GM20431 (cell line): ENCODE measurements at regions not wholly inside any gene's neighbourhood (a gene's known extent, or its start where the extent isn't known, plus 50 kb on each side); places are given as distances from the start of the nearest gene placed in this dataset.
"Not testable (repeated sequence)": the region's sequence is repeated elsewhere in the genome, so short reads cannot be mapped to it uniquely, and the experiment has no call there.

ENCODE experiments used
- in situ Hi-C: fragments of 300-500 bp; cut with MseI, MboI; formaldehyde crosslinking; loops from one replicate; pipeline ENCODE4 v1.15.0; 2020; ENCODE audit warnings: low sequenced_read_pairs; ENCODE audit not compliant: unreplicated experiment

DNA sequence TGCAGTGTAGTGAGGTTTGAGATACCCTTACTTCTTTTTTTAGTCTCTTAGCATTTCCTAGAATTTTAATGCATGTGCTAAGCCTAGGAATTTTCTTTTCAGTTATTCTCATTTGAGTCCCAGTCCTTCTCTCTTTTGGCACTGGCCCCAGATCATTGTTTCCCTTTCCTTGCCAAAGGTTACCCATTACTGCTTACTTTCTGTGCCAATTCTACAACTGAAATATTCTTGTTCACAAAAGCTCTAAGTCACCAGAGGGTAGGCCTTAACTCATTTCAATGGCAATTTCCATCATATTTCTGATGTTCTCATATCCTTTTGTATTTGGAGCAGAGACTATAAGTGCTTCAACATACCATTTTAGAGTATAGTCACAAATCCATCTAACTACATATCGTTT is 199.6 kb upstream of the CBLB start:
- in situ Hi-C loops, result no loop called here

DNA sequence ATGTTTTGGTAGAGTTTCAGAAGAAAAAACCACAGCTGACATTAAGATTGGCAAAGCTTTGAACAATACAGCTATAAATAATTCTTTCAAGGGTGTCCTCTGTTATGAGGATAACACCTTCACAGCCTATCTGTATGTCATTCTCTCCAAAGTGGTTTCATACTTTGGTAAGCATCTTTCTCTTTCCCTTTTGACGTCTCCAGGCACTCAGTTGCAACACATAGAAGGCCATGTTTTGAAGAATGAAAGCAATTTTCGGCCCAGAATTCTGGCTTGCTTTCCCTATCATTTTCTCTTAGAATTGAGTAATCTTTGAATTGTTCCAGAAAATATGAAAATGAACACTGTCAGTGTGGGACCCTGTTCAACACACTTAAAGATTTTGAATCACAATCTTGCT is 200.0 kb upstream of the CBLB start:
- in situ Hi-C loops, result no loop called here

DNA sequence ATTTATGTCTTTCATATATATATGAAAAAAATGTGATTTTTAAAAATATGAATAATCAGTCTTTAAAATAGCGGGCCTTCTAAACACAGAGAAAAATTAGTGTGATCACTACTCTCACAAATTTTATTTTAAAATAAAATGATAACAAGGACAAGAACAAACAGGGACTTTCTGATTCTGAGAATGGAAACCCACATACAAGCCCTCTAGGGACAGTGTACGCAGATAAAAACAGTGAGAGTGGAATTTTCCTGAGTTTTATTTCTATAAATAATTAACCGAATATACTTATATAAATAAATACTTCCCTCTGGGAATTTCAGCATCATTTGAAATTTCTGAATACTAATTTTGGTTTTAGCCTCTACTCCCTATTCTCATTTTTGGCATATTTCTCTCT is 201.4 kb upstream of the CBLB start:
- in situ Hi-C loops, result no loop called here

DNA sequence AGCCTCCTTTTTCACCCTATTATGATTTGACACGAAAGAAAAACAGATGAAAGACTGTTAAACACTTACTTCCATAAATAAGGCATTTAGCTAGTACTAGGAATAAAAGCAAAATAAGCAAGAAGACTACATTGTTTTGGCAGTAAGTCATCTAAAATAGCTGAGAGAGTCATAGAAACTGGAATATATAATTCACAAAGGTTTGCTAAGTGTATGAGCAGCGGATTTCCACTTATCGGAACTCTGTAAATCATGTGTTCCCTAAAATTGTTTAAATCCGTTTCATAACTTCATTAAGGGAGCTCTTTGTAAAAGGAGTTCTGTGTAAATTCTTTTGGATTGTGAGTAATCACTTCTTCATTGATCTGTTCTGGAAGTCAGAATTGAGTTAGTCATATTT is 202.5 kb upstream of the CBLB start:
- in situ Hi-C loops, result no loop called here

DNA sequence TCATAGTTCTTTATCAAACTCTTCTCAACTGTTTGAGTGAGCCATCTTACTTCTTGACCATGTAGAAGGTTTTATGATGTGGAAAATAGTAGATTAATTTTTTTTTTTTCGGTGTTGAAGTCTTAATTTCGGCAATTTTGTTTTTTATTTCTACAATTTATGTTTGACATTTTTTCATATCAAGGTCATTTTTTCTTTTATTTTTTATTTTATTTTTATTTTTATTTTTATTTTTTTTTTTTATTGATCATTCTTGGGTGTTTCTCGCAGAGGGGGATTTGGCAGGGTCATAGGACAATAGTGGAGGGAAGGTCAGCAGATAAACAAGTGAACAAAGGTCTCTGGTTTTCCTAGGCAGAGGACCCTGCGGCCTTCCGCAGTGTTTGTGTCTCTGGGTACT is 203.8 kb upstream of the CBLB start:
- in situ Hi-C loops, result not testable (repeated sequence)

DNA sequence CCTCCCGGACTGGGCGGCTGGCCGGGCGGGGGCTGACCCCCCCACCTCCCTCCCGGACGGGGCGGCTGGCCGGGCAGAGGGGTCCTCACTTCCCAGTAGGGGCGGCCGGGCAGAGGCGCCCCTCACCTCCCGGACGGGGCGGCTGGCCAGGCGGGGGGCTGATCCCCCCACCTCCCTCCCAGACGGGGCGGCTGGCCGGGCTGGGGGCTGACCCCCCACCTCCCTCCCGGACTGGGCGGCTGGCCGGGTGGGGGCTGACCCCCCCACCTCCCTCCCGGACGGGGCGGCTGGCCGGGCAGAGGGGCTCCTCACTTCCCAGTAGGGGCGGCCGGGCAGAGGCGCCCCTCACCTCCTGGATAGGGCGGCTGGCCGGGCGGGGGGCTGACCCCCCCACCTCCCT is 205.0 kb upstream of the CBLB start:
- in situ Hi-C loops, result not testable (repeated sequence)

DNA sequence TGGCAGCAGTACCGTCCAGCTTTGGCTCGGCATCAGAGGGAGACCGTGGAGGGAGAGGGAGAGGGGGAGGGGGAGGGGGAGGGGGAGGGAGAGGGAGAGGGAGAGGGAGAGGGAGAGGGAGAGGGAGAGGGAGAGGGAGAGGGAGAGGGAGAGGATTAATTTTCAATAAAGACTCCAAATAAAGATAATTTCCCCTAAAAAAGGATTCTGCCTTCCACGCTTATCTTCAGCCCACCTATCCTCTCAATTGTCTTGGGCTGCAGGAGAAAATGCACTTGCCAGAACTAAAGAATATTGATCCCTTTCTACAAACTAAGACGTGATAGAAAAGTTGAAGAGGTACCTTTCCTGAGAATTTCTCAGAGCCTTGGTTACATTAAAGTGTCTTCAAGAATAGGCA is 206.9 kb upstream of the CBLB start:
- in situ Hi-C loops, result not testable (repeated sequence)

DNA sequence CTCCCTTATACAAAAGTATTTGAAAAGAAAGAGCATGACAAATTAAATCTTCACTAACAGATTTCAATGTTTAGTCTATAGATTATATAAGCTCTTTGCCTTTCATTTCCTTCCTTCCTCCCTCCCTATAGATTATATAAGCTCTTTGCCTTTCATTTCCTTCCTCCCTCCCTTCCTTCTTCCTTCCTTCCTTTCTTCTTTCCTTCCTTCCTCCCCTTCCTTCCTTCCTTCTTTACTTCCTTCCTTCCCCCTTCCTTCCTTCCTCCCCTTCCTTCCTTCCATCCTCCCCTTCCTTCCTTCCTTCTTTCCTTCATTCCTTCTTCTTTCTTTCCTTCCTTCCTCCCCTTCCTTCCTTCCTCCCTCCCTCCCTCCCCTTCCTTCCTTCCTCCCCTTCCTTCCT is 209.8 kb upstream of the CBLB start:
- in situ Hi-C loops, result no loop called here

DNA sequence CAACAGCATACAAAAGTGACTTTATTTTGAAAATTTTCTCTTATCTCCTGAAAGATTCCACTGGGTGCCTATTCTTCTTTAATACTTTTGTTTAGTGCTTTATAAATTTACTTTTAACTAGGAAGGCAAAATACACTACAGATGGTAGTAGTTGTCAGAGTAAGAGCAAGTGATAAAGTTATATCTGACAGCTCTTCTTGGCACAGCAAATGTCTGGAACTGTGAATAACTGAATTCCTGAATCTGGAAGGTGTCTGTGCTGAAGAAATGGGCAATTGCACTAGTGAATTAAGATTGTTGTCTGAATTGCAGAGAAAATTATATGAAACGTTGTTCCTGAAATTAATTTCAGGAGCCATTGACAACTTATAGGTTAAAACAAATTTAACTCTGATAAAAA is 213.8 kb upstream of the CBLB start:
- in situ Hi-C loops, result no loop called here

DNA sequence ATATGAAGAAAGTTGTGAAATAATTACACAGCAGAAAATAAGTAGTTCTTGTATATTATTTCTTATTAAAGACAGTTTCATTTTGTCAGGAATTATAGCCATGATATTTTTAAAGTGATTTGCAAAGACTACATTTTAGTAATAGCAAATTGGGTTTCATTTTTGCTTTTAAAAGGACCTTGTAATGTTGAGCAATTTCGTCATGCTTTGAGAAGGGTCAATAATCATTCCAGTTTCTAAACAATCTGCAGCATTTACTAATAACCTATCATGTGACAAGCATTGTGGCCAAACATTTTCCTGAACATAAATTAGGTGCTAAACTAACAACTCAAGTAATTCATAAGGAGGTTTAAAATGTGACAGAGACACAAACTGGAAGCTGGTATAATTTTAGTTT is 214.4 kb upstream of the CBLB start:
- in situ Hi-C loops, result no loop called here

DNA sequence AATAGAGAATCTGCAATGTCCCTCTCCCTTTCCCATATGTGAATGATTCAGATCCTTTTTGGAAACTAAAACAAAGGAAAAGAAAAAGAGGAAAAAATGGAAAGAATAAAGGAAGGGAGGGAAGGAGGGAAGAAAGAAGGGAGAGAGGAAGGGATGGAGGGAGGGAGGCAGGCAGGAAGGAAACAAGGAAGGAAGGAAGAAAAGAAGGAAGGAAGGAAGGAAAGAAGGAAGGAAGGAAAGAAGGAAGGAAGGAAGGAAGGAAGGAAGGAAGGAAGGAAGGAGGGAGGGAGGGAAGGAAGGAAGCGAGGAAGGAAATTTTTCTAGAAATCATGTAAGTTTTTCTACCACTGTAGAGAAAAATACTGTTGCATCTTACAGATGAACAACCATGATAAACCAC is 215.0 kb upstream of the CBLB start:
- in situ Hi-C loops, result no loop called here

DNA sequence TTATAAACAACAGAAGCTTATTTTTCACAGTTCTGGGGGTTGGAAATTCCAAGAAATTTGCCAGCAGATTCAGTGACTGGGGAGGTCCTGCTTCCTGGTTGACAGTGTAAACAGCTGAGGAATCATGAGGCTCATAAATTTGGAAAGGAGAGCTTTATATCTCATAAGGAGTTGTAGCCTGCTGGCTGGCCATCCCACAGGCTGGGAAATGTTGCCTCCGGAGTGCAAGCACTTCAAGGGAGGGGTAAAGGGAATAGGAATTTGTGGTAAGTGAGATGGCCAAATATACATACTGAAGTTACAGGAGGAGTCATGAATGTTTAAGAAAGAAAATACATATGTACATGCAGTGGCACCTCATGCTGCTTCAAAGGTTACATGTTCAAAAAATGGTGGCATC is 217.2 kb upstream of the CBLB start:
- in situ Hi-C loops, result no loop called here

DNA sequence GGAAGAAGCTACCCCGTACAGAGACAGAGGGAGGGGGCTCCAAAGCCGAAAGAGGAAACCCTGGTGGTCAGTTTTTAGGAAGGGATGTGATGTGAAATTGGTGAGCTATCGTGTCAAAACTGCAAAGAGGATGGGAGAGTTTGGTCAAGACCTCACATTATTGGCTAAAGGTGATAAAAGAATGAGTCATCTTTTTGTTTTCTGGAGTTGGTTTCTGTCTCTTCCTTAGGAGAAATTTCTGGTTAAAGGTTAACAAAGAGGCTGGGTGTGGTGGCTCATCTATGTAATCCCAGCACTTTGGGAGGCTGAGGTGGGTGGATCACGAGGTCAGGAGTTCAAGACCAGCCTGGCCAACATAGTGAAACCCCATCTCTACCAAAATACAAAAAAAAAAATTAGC is 217.8 kb upstream of the CBLB start:
- in situ Hi-C loops, result no loop called here

DNA sequence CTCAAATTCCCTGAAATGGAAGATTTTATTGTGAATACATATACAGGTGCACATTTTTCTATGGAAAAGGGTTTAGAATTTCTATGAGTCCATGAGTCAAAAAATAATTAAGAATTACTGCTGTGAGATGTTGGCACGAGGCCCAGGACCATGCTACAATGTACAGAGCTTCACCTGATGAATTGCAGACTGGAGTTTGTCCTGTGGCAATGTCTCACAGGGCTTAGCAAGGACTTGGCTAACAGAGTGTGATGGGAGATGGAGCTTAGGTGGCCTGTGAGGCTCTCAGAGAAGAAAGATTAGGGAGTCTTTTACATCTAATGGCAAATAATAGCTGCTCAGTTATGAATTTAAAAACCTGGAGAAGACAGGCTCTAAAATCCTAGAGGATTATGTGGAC is 219.5 kb upstream of the CBLB start:
- in situ Hi-C loops, result no loop called here

DNA sequence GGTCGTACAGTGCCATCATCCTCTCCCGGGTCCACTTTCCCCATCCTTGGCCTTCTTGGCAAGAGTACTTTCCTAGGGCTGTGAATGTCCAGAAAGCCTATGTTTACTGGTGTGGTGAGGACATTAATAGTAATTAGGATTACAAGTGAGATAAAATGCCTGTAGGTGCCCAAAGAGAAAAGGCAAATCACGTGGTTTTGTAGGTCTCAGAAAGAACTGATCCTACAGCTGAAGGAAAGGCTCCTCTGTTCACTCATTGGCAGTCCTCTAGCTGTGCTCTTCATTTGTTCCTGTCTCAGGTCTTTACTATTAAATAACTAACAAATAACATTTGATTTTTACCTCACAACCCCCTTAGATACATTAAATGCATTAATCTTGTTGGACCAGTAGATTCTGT is 220.1 kb upstream of the CBLB start:
- in situ Hi-C loops, result no loop called here

DNA sequence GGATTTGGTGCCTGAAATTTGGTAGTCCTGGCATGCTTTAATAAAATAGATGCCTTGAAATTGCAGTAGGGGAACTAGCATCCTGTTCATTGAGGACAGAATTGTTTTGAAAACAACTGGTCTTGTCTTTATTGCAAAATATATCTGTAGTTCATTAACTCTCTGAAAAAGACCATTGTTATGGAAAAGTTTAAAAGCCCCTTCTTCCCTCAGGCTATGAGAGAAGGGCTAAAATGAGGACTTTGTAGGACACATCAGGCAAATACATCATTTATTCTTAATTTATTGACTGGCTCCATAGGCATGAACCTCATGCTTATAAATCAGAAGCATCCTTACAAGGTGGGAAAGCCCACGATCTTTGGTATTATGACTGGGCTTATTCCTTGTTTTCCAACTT is 221.0 kb upstream of the CBLB start:
- in situ Hi-C loops, result no loop called here

DNA sequence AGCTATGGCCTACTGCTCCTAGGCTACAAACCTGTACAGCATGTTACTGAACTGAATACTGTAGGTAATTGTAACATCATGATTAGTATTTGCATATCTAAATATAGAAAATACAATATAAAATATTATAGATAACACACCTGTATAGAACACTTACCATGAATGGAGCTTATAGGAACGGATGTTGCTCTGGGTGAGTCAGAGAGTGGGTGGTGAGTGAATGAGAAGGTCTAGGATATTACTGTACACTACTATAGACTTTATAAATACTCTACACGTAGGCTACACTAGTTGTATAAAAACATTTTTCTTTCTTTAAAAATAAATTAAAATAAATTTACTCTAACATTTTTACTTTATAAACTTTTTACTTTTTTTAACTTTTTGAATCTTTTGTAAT is 224.0 kb upstream of the CBLB start:
- in situ Hi-C loops, result no loop called here

DNA sequence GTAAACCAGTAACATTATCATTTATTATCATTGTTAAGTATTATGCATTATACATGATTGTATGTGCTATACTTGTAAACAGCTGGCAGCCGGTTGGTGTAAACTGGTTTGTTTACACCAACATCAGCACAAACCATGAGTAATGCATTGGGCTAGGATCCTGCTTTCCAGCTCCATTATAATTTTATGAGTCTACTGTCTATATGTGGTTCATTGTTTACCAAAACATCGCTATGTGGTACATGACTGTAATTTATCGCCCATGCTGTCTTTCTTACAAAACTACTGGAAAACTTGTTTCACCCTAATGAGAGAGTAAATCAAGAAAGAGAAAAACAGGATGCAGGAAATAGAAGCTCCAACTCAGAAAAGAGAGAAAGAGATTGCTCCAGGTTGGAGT is 224.8 kb upstream of the CBLB start:
- in situ Hi-C loops, result no loop called here

DNA sequence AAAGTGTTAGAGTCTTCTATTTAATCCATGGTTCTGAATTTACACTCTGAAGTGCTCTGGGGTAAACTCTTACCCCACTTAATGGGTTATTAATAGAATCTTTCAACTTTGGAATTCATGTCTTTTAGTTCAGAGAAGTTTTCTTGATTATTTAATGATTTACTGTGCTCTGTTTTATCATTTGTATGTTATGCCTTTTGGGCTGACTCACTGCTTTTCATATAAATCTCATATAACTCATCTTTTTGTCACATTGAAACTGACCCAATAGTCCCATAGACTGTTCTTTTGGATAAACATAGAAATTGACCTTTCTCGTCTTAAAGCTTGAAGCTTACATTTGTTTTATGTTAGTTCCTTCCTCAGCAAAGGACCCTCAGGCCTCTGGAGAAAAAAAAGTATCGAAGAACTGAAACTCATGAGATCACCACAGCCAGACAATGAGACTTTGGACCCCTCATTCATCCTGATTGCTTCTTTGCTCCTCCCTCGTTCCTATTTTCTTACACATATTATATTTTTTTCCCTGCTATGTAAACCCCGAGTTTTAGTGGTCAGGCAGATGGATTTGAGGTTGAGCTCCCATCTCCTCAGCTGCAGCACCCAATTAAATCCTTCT is 229.1 kb upstream of the CBLB start:
- in situ Hi-C loops, result no loop called here

DNA sequence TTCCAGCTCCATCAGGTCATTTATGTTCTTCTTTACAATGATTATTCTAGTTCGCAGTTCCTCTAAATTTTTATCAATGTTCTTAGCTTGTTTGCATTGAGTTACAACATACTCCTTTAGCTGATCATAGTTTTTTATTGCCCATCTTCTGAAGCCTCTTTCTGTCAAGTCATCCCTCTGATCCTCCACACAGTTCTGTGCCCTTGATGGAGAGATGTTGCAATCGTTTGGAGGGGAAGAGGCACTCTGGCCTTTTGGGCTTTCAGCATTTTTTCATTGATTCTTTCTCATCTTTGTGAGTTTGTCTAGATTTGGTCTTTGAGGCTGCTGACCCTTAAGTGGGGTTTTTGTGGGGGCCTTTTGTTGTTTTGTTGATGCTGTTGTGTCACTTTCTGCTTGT is 234.6 kb upstream of the CBLB start:
- in situ Hi-C loops, result no loop called here

DNA sequence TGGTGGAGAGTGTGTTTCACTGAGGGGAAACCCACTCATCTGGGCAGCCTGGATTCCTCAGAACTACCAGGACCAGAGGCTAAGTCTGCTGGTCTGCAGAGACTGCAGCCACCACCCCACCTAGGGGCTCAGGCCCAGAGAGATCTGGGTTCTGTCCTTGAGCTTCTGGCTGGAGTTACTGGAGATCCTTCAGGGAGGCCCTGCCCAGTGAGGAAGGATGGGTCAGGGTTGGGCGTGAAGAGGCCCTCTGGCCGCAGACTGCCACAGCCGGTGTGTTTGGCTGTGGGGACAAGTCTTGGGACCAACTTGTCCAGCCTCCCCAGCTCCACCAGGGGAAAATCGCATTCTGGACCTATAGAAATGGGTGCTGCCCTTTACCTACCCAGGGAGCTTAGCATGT is 235.3 kb upstream of the CBLB start:
- in situ Hi-C loops, result no loop called here

DNA sequence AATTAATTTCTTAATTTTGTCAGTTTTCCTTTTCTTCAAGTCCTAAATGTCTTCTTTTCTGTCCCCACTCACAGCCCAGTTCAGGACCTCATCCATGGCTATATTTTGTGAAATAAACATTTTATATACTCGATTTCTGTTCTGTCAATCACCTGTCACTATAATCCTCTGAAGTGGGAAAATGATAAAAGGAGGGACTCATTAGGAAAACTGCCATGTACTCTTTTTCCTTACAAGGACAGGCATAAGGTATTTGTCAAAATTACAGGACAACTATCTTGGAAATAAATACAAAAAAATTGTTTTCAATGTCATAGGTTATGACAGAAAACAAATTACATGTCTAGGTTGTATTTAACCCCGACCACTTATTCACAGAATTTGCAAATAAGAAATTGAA is 240.1 kb upstream of the CBLB start:
- in situ Hi-C loops, result no loop called here

DNA sequence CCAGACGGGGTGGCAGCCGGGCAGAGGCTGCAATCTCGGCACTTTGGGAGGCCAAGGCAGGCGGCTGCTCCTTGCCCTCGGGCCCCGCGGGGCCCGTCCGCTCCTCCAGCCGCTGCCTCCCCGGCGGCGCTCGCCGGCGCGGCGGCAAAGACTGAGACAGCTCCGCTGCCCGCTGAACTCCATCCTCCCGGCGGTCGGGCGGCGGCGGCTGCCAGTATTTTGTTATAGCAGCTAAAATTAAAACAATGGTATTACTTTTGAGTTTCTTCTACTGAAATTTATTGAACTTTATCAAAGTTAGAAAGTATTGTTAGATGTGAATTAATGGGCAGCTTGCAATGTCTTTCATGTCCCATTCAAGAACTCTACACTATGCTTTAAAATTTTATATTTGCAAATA is 243.7 kb upstream of the CBLB start:
- in situ Hi-C loops, result not testable (repeated sequence)
